NT2/D1 (cell line): ENCODE measurements at regions not wholly inside any gene's neighbourhood (a gene's known extent, or its start where the extent isn't known, plus 50 kb on each side); places are given as distances from the start of the nearest gene placed in this dataset.

Source experiments
- DNase-seq: peaks from one replicate; pipeline ENCODE4 v3.0.0-alpha.2; 2011; ENCODE audit warnings: low read depth, low spot score
- H3K27me3 ChIP-seq: 2 replicates; pipeline ENCODE4 v1.6.0; 2011; ENCODE audit warnings: mild to moderate bottlenecking; ENCODE audit not compliant: insufficient read length, insufficient read depth
- H3K36me3 ChIP-seq: 2 replicates; pipeline ENCODE4 v1.6.1; 2011; ENCODE audit warnings: mild to moderate bottlenecking, low read length, mixed read lengths; ENCODE audit not compliant: insufficient read depth, insufficient read length
- H3K4me1 ChIP-seq: 2 replicates; pipeline ENCODE4 v1.5.1; 2011; ENCODE audit not compliant: insufficient read depth, insufficient read length
- H3K4me3 ChIP-seq: 2 replicates; pipeline ENCODE4 v1.5.1; 2011; ENCODE audit warnings: low read depth; ENCODE audit not compliant: insufficient read length
- H3K9ac ChIP-seq: 2 replicates; pipeline ENCODE4 v1.6.0; 2011; ENCODE audit warnings: low read depth; ENCODE audit not compliant: insufficient read length
- H3K9me3 ChIP-seq: 2 replicates; pipeline ENCODE4 v1.5.1; 2011; ENCODE audit warnings: mild to moderate bottlenecking, low read length; ENCODE audit not compliant: insufficient read depth
- SUZ12 ChIP-seq: IDR thresholded peaks from 2 replicates; pipeline ENCODE4 v1.6.1; 2011; ENCODE audit not compliant: insufficient read length, insufficient read depth; ENCODE audit errors: extremely low read depth
- YY1 ChIP-seq: IDR thresholded peaks from 2 replicates; pipeline ENCODE4 v1.6.1; 2011; ENCODE audit not compliant: insufficient read length, insufficient read depth
- ZNF274 ChIP-seq: IDR thresholded peaks from 2 replicates; pipeline ENCODE4 v1.6.1; 2011; ENCODE audit warnings: mild to moderate bottlenecking, low read depth, low read length

- Histone ChIP-seq H3K4me1 (no peaks in the 10 kb centered on the region), H3K9me3 (no peaks in the 10 kb centered on the region; the same call in 1 of the 2 replicates), H3K9ac (no peak overlapping the region), H3K27me3 (no peaks in the 10 kb centered on the region), H3K4me3 (no peak overlapping the region), H3K36me3 (no peaks in the 10 kb centered on the region)
- TF ChIP-seq YY1 (no peak), SUZ12 (no peak), ZNF274 (no peak)
- no peak for DNase-seq
Observed at GRCh38 chr1:198106011-198106410, 50.8 kb upstream of the NEK7 start.
